Activated CD4-positive, alpha-beta T cell treated with anti-CD3 and anti-CD28 coated beads for 4 hours (primary cell): ENCODE measurements at regions not wholly inside any gene's neighbourhood (a gene's known extent, or its start where the extent isn't known, plus 50 kb on each side); places are given as distances from the start of the nearest gene placed in this dataset.
"Not testable (repeated sequence)": the region's sequence is repeated elsewhere in the genome, so short reads cannot be mapped to it uniquely, and the experiment has no call there.

Source experiments
- DNase-seq, 2 donors: peaks; one replicate each; pipeline ENCODE4 v3.0.0-alpha.2; 2020

- DNase-seq: no peak
These were observed 162.0 kb upstream of the ATP2B1 start for GRCh38 chr12:89870413-89871184.

GRCh38 chr12:89867611-89868010 is 159.0 kb upstream of the ATP2B1 start:
- not testable (repeated sequence) for DNase-seq

GRCh38 chr12:89864411-89864810 is 155.8 kb upstream of the ATP2B1 start:
- DNase-seq: no peak

- DNase-seq: no peak
These were observed 155.3 kb upstream of the ATP2B1 start for GRCh38 chr12:89863968-89864367.

- peak; percentile 53 to 62 for DNase-seq
These were observed 154.9 kb upstream of the ATP2B1 start for GRCh38 chr12:89863493-89863938.

- DNase-seq: peak; percentile 20 to 29
These were observed 154.1 kb upstream of the ATP2B1 start for GRCh38 chr12:89862511-89863445.

- DNase-seq: no peak
These were observed 152.4 kb upstream of the ATP2B1 start for GRCh38 chr12:89861086-89861485.

GRCh38 chr12:89859508-89860220 is 151.0 kb upstream of the ATP2B1 start:
- no peak for DNase-seq

GRCh38 chr12:89858718-89859117 is 150.1 kb upstream of the ATP2B1 start:
- no peak for DNase-seq

- no peak for DNase-seq
These were observed 149.1 kb upstream of the ATP2B1 start for GRCh38 chr12:89857652-89858274.

GRCh38 chr12:89856431-89856830 is 147.8 kb upstream of the ATP2B1 start:
- DNase-seq: no peak

- DNase-seq: no peak
These were observed 140.1 kb upstream of the ATP2B1 start for GRCh38 chr12:89848732-89849131.

GRCh38 chr12:89846473-89847055 is 137.9 kb upstream of the ATP2B1 start:
- no peak for DNase-seq

- no peak for DNase-seq
These were observed 137.1 kb upstream of the ATP2B1 start for GRCh38 chr12:89845767-89846166.

GRCh38 chr12:89845366-89845765 is 136.7 kb upstream of the ATP2B1 start:
- DNase-seq: no peak

- no peak for DNase-seq
These were observed 135.9 kb upstream of the ATP2B1 start for GRCh38 chr12:89844539-89844938.

GRCh38 chr12:89840162-89840922 is 131.7 kb upstream of the ATP2B1 start:
- no peak for DNase-seq

- DNase-seq: no peak
These were observed 130.8 kb upstream of the ATP2B1 start for GRCh38 chr12:89839444-89839843.

- no peak for DNase-seq
These were observed 130.2 kb upstream of the ATP2B1 start for GRCh38 chr12:89838833-89839232.

GRCh38 chr12:89836026-89836425 is 127.4 kb upstream of the ATP2B1 start:
- DNase-seq: no peak

- no peak for DNase-seq
These were observed 126.0 kb upstream of the ATP2B1 start for GRCh38 chr12:89834676-89835075.
